GM23338 (cell line): ENCODE measurements at regions not wholly inside any gene's neighbourhood (a gene's known extent, or its start where the extent isn't known, plus 50 kb on each side); places are given as distances from the start of the nearest gene placed in this dataset.
A peak's percentile ranks its signal among the peaks of the same experiment; 100 is the strongest.

Experiments
- CTCF ChIP-seq, 2 experiments: fragments of 200-600 bp in 1 of 2; sonication (generic) in 1 of 2; conservative IDR thresholded peaks; 2 replicates each; pipeline versions ENCODE4 v1.5.1 to v1.6.1; 2016 to 2017; ENCODE audit warnings: antibody characterized with exemption in 2 of 2, low read depth in 2 of 2, mild to moderate bottlenecking in 2 of 2, moderate library complexity in 1 of 2
- EZH2phosphoT487 ChIP-seq: fragments of 200-600 bp; sonication (generic); IDR thresholded peaks from one replicate; pipeline ENCODE4 v1.8.1; 2018; ENCODE audit warnings: antibody characterized with exemption; ENCODE audit not compliant: unreplicated experiment
- JUNB ChIP-seq: IDR thresholded peaks from one replicate; pipeline ENCODE4 v1.6.1; 2016; ENCODE audit warnings: antibody characterized with exemption; ENCODE audit not compliant: unreplicated experiment
- NANOG ChIP-seq: IDR thresholded peaks from 2 replicates; pipeline ENCODE4 v1.6.1; 2016; ENCODE audit warnings: antibody characterized with exemption, borderline replicate concordance
- POLR2AphosphoS5 ChIP-seq: IDR thresholded peaks from 2 replicates; pipeline ENCODE4 v1.6.1; 2016; ENCODE audit warnings: antibody characterized with exemption, low read depth

- no peak for TF ChIP-seq NANOG
- peak in 1 of 2 experiments; percentile 23; a peak in 2 of 4 replicates for TF ChIP-seq CTCF (conservative IDR thresholded peaks at IDR 0.05; ENCODE audit: low read depth in 2 of 2)
- TF ChIP-seq POLR2AphosphoS5 = no peak
- TF ChIP-seq EZH2phosphoT487 = no peak
- no peak for TF ChIP-seq JUNB
These were observed 63.9 kb upstream of the SLCO4A1 start for GRCh38 chr20:62578294-62578897.
